Heart left ventricle (tissue), 16 donors: ENCODE measurements at regions not wholly inside any gene's neighbourhood (a gene's known extent, or its start where the extent isn't known, plus 50 kb on each side); places are given as distances from the start of the nearest gene placed in this dataset.
"Not testable (repeated sequence)": the region's sequence is repeated elsewhere in the genome, so short reads cannot be mapped to it uniquely, and the experiment has no call there.

Experiments used
- ATAC-seq, 4 donors: fragments of 200-7000 bp; cut with Tn5 transposase; one replicate each; pipeline ENCODE4 v1.9.1; 2020 to 2022; ENCODE audit warnings: moderate library complexity in 4 of 4, mild to moderate bottlenecking in 3 of 4, moderate number of reproducible peaks in 1 of 4
- DNase-seq, 5 donors: peaks; one replicate each; pipeline ENCODE4 v3.0.0-alpha.2; 2020
- H3K27ac ChIP-seq, 12 donors: fragments of 200-600 bp; sonication (generic) in 4 of 12; one replicate each; pipeline versions ENCODE4 v1.5.0 to v1.8.0; 2016 to 2022; ENCODE audit warnings: mild to moderate bottlenecking in 2 of 12
- H3K27me3 ChIP-seq, 9 donors: fragments of 200-600 bp; sonication (generic) in 2 of 9; one replicate each; pipeline versions ENCODE4 v1.5.1 to v1.8.0; 2016 to 2022; ENCODE audit warnings: mild to moderate bottlenecking in 3 of 9
- H3K36me3 ChIP-seq, 9 donors: fragments of 200-600 bp; sonication (generic) in 2 of 9; one replicate each; pipeline versions ENCODE4 v1.5.0 to v1.8.0; 2018 to 2022; ENCODE audit warnings: mild to moderate bottlenecking in 2 of 9
- H3K4me1 ChIP-seq, 12 donors: fragments of 200-600 bp; sonication (generic) in 4 of 12; one replicate each; pipeline versions ENCODE4 v1.5.0 to v1.8.0; 2016 to 2022; ENCODE audit warnings: mild to moderate bottlenecking in 3 of 12
- H3K4me3 ChIP-seq, 12 donors: fragments of 200-600 bp; sonication (generic) in 4 of 12; one replicate each; pipeline versions ENCODE4 v1.5.0 to v1.8.0; 2017 to 2022; ENCODE audit warnings: mild to moderate bottlenecking in 9 of 12, moderate library complexity in 4 of 12
- H3K9me3 ChIP-seq, 12 donors: fragments of 200-600 bp; sonication (generic) in 4 of 12; one replicate each; pipeline versions ENCODE4 v1.5.0 to v1.8.0; 2016 to 2022; ENCODE audit warnings: mild to moderate bottlenecking in 1 of 12
- POLR2A ChIP-seq, 2 donors: fragments of 450-650 bp; IDR thresholded peaks; one replicate each; pipeline ENCODE4 v1.6.1; 2017; ENCODE audit warnings: antibody characterized with exemption in 2 of 2, mild to moderate bottlenecking in 2 of 2, moderate library complexity in 2 of 2
- whole genome bisulfite sequencing, 4 donors: extraction: QIAGEN DNeasy Blood & Tissue Kit in 2 of 4; methylation state at CpG; one replicate each; pipeline versions ENCODE4 v1.1.5 to v1.1.7; 2013 to 2018; 5-methylcytosine and 5-hydroxymethylcytosine counted together
- intact Hi-C, 10 donors: fragments of 100-400 bp; cut with DNase I; formaldehyde crosslinking; loops; one replicate each; pipeline versions ENCODE4 v1.11.1 to v1.14.2; 2022
- TF ChIP-seq, protein P1 (sequence below), 12 donors: fragments of 200-600 bp; sonication (generic) in 4 of 12; IDR thresholded peaks; one replicate each; pipeline versions ENCODE4 v1.5.0 to v1.8.0; 2018 to 2022; ENCODE audit warnings: antibody characterized with exemption in 12 of 12, mild to moderate bottlenecking in 5 of 12
- donor health status: ischemic (EF 13 %, LVEDD 7.1; RV severe dilation, severe dysfunction).
- donor health status: healthy with polysubstance abuse.
- donor health status: DM: no; HTN: yes; CAD: no.
- donor health status: DM: no; HTN: no; CAD: no.
- donor health status: ischemic (EF 25% LVEDD 6.9; RV normal size, moderate dysfunction).
- donor health status: ischemic (EF 25% LVEDD 5.7; RV mildly dilated, moderate dysfunction).
- donor health status: healthy.
- donor health status: DM: yes; HTN: yes; CAD: no.
- donor health status: ischemic (EF 35%, LVEDD 5.7; RV mildly dilated, moderate dysfunction).
- donor health status: nonischemic (EF 11% LVEDD 7.7; RV severe dilation, severe dysfunction).
- donor health status: DM: yes; HTN: yes; CAD: no.
- donor health status: PGD.
- donor health status: ischemic (EF 29% LVEDD 5.4; RV normal size, mild dysfunction).
- donor health status: nonischemic (EF 23%, LVEDD 6.1; RV moderate dilation, normal function).

DNA sequence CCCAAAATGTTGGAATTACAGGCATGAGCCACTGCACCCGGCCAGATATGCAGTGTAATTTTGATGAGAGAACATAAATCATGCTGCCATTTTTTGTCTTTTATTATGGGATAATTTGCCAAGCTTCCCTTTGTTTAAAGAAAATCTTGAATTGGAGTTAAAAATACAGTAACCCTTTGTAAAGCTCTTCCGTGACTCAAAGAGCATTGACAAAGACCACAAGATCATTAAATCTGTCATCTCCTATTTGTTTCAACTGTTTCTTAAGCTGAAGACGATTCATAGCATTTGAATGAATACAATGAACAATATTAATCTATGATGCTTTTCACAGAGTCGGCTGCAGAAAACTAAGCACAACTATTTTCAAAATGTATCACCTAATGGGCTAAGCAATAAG is 132.6 kb downstream of the ANAPC4 start:
- intact Hi-C loops = no loop called here
- no peak overlapping the region for H3K4me3 ChIP-seq
- H3K36me3 ChIP-seq = no peaks in the 10 kb centered on the region
- no peaks in the 10 kb centered on the region for H3K27me3 ChIP-seq
- no peak overlapping the region for H3K27ac ChIP-seq
- no peak for DNase-seq
- ATAC-seq = no peak
- TF ChIP-seq POLR2A (IDR thresholded peaks at IDR 0.05) = no peak
- TF ChIP-seq, protein P1, sequence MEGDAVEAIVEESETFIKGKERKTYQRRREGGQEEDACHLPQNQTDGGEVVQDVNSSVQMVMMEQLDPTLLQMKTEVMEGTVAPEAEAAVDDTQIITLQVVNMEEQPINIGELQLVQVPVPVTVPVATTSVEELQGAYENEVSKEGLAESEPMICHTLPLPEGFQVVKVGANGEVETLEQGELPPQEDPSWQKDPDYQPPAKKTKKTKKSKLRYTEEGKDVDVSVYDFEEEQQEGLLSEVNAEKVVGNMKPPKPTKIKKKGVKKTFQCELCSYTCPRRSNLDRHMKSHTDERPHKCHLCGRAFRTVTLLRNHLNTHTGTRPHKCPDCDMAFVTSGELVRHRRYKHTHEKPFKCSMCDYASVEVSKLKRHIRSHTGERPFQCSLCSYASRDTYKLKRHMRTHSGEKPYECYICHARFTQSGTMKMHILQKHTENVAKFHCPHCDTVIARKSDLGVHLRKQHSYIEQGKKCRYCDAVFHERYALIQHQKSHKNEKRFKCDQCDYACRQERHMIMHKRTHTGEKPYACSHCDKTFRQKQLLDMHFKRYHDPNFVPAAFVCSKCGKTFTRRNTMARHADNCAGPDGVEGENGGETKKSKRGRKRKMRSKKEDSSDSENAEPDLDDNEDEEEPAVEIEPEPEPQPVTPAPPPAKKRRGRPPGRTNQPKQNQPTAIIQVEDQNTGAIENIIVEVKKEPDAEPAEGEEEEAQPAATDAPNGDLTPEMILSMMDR (IDR thresholded peaks at IDR 0.05) = no peak
- H3K4me1 ChIP-seq = no peaks in the 10 kb centered on the region
- 61 to 66% (median 64%) methylated on average over 4 of the region's 4 CpGs for WGBS, 4 donors
- H3K9me3 ChIP-seq = no peaks in the 10 kb centered on the region

GRCh38 chr4:25511823-25512222 is 134.8 kb downstream of the ANAPC4 start:
- intact Hi-C loops, ATAC-seq, H3K36me3 ChIP-seq, H3K4me1 ChIP-seq, DNase-seq, H3K9me3 ChIP-seq, H3K27ac ChIP-seq, H3K4me3 ChIP-seq, H3K27me3 ChIP-seq: not testable (repeated sequence)
- 87 to 91% (median 91%) methylated on average over 10 of the region's 10 CpGs for WGBS, 4 donors

DNA sequence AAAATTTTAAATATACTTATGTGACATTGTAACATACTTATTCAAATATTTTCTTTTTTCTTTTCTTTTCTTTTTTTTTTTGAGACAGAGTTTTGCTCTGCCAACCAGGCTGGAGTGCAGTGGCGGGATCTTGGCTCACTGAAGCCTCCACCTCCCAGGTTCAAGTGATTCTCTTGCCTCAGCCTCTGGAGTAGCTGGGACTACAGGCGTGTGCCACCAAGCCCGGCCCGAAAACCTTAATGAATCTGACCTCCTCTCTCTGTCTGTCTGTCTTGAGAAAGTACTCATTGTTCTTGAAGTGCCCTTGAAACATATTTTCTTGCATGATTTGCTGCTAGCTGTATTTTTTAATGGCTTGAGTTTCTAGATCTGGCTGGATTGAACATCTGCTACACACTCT is 136.8 kb downstream of the ANAPC4 start:
- no peak for TF ChIP-seq POLR2A (IDR thresholded peaks at IDR 0.05)
- TF ChIP-seq, protein P1 (IDR thresholded peaks at IDR 0.05) = no peak
- Histone ChIP-seq H3K27ac (no peak overlapping the region), H3K9me3 (no peaks in the 10 kb centered on the region), H3K4me3 (no peak overlapping the region), H3K36me3 (no peaks in the 10 kb centered on the region), H3K4me1 (no peaks in the 10 kb centered on the region), H3K27me3 (peaks cover 0 to 3% (median 0%) of the 10 kb centered on the region in 9 donors)
- intact Hi-C loops = no loop called here
- DNase-seq (no peak), ATAC-seq (no peak)
- 87 to 97% (median 93%) methylated on average over 4 of the region's 4 CpGs for WGBS, 4 donors

DNA sequence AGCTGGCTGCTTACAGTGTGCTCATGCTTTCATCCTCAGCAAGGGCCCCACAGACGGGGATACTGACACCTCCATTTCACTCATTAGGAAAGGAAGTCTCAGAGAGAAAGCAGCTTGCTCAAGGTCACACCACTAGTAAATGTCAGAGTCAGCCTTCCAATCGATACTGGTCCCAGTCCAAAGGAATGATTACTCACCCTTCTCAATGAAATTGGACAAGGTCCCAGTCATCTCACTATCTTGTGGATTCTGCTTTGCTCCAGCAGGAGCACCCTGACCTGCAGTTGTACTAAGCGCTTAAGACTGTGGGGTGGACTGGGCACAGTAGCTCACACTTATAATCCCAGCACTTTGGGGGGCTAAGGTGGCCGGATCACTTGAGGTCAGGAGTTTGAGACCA is 132.2 kb upstream of the SLC34A2 start:
- DNase-seq (no peak), ATAC-seq (no peak)
- peaks cover 0 to 6% (median 0%) of the 10 kb centered on the region in 9 donors for H3K27me3 ChIP-seq
- no peaks in the 10 kb centered on the region for H3K9me3 ChIP-seq
- H3K4me1 ChIP-seq = no peaks in the 10 kb centered on the region
- intact Hi-C loops = no loop called here
- 62 to 81% (median 73%) methylated on average over 4 of the region's 4 CpGs for WGBS, 4 donors
- H3K4me3 ChIP-seq = no peak overlapping the region
- H3K36me3 ChIP-seq = no peaks in the 10 kb centered on the region
- TF ChIP-seq POLR2A (IDR thresholded peaks at IDR 0.05) = no peak
- TF ChIP-seq, protein P1 (IDR thresholded peaks at IDR 0.05) = no peak
- H3K27ac ChIP-seq = no peak overlapping the region

GRCh38 chr4:25524663-25525062 is 131.0 kb upstream of the SLC34A2 start:
- ATAC-seq (no peak), DNase-seq (no peak)
- Histone ChIP-seq H3K9me3 (no peaks in the 10 kb centered on the region), H3K27me3 (peaks cover 0 to 6% (median 0%) of the 10 kb centered on the region in 9 donors), H3K36me3 (no peaks in the 10 kb centered on the region), H3K27ac (no peak overlapping the region), H3K4me1 (no peaks in the 10 kb centered on the region), H3K4me3 (no peak overlapping the region)
- intact Hi-C loops = no loop called here
- WGBS, 4 donors = 58 to 69% (median 63%) methylated on average over 2 of the region's 2 CpGs
- no peak for TF ChIP-seq POLR2A (IDR thresholded peaks at IDR 0.05)
- TF ChIP-seq, protein P1 (IDR thresholded peaks at IDR 0.05) = no peak
